Coronary artery (tissue), 2 donors: ENCODE measurements at regions not wholly inside any gene's neighbourhood (a gene's known extent, or its start where the extent isn't known, plus 50 kb on each side); places are given as distances from the start of the nearest gene placed in this dataset.

ENCODE experiments used
- DNase-seq: peaks from one replicate; pipeline ENCODE4 v3.0.0-alpha.2; 2017; ENCODE audit warnings: low spot score
- H3K27ac ChIP-seq, 2 donors: fragments of 200-600 bp; sonication (generic); one replicate each; pipeline ENCODE4 v1.5.1; 2016 to 2019
- H3K4me3 ChIP-seq: fragments of 200-600 bp; sonication (generic); 2 replicates; pipeline ENCODE4 v1.5.1; 2016; ENCODE audit warnings: mild to moderate bottlenecking, moderate library complexity
- TF ChIP-seq, protein P1 (sequence below): fragments of 200-600 bp; sonication (generic); IDR thresholded peaks from one replicate; pipeline ENCODE4 v1.5.1; 2019; ENCODE audit warnings: antibody characterized with exemption

GRCh38 chr14:95818581-95818980 is 58.1 kb upstream of the TUNAR start:
- no peak overlapping the region for H3K27ac ChIP-seq
- TF ChIP-seq, protein P1, sequence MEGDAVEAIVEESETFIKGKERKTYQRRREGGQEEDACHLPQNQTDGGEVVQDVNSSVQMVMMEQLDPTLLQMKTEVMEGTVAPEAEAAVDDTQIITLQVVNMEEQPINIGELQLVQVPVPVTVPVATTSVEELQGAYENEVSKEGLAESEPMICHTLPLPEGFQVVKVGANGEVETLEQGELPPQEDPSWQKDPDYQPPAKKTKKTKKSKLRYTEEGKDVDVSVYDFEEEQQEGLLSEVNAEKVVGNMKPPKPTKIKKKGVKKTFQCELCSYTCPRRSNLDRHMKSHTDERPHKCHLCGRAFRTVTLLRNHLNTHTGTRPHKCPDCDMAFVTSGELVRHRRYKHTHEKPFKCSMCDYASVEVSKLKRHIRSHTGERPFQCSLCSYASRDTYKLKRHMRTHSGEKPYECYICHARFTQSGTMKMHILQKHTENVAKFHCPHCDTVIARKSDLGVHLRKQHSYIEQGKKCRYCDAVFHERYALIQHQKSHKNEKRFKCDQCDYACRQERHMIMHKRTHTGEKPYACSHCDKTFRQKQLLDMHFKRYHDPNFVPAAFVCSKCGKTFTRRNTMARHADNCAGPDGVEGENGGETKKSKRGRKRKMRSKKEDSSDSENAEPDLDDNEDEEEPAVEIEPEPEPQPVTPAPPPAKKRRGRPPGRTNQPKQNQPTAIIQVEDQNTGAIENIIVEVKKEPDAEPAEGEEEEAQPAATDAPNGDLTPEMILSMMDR: no peak
- no peak for DNase-seq
- no peak overlapping the region for H3K4me3 ChIP-seq

- TF ChIP-seq, protein P1: no peak
- Histone ChIP-seq H3K27ac (no peak overlapping the region), H3K4me3 (no peak overlapping the region)
- DNase-seq: no peak
These were observed 59.4 kb upstream of the TUNAR start for GRCh38 chr14:95817271-95817670.

DNA sequence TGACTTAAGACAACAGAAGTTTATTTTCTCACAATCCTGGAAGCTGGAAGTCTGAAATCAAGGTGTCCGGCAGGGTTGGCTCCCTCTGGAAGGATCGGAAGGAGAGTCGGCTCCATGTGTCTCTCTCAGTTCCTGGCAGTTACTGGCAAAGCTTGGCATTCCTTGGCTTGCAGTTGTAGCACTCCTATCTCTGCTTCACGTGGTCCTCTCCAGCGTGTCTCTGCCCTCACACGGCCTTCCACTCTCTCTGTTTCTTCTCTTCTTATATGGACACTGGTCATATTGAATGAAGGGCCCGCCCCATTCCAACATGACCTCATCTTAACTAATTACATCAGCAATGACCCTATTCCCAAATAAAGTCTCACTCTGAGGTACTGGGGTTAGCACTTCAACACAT is 60.1 kb upstream of the TUNAR start:
- Histone ChIP-seq H3K27ac (no peak overlapping the region), H3K4me3 (no peak overlapping the region)
- no peak for DNase-seq
- TF ChIP-seq, protein P1: no peak

DNA sequence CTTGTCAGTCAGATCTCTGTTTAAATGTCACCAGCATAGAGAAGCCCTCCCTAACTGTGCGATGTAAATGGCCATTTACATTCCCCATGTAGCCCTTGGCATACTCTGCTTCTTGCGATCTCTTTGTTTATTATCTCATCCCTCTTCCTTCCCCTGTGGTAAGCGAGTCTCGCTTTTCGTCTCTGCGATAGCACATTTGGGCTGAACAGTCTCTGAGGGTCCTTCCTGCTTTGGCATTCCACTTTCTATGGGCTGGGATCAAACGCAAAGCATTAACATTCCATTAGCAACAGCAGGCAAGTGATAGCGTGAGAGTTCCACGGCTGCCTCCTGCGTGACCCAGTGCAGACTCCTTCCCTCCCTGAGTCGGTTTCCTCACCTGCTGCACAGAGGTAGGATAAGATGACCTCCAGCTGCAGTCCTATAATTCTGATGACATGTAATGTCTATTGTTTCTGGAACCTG is 61.4 kb upstream of the TUNAR start:
- Histone ChIP-seq H3K4me3 (no peak overlapping the region), H3K27ac (no peak overlapping the region)
- TF ChIP-seq, protein P1: no peak
- DNase-seq: no peak

- no peak overlapping the region for H3K4me3 ChIP-seq
- no peak for DNase-seq
- TF ChIP-seq, protein P1: no peak
- H3K27ac ChIP-seq: no peak overlapping the region
These were observed 62.0 kb upstream of the TUNAR start for GRCh38 chr14:95814363-95815225.

DNA sequence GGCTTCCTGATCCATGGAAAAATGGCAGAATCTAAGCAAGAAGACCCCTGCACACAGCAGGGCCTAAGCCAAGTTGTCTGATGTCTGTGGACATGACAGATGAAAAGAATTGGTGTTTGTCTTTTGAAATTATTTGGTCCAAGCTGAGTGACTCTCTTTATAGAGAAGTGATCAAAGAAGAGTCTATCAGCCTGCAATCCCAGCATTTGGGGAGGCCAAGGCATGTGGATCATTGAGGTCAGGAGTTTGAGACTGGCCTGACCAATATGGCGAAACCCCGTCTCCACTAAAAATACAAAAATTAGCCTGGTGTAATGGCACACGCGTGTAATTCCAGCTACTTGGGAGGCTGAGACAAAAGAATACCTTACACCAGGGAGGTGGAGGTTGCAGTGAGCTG is 64.8 kb upstream of the TUNAR start:
- H3K4me3 ChIP-seq: no peak overlapping the region
- TF ChIP-seq, protein P1: no peak
- no peak overlapping the region for H3K27ac ChIP-seq
- DNase-seq: no peak

GRCh38 chr14:95808371-95808770 is 68.3 kb upstream of the TUNAR start:
- Histone ChIP-seq H3K4me3 (no peak overlapping the region), H3K27ac (no peak overlapping the region)
- TF ChIP-seq, protein P1: no peak
- no peak for DNase-seq
